Adrenal gland (tissue), 9 donors: ENCODE measurements at regions not wholly inside any gene's neighbourhood (a gene's known extent, or its start where the extent isn't known, plus 50 kb on each side); places are given as distances from the start of the nearest gene placed in this dataset.

Experiments used
- DNase-seq, 7 donors: peaks; one replicate each; pipeline ENCODE4 v3.0.0-alpha.2; 2019 to 2020
- H3K27ac ChIP-seq, 5 donors: fragments of 200-600 bp; sonication (generic) in 4 of 5; 1 replicate in 3 of 5; 2 replicates in 2 of 5; pipeline versions ENCODE4 v1.5.1 to v1.8.0; 2016 to 2020; ENCODE audit warnings: mild to moderate bottlenecking in 1 of 5
- H3K27me3 ChIP-seq: fragments of 200-600 bp; 2 replicates; pipeline ENCODE4 v1.8.0; 2021
- H3K36me3 ChIP-seq, 2 donors: fragments of 200-600 bp; replicated peaks in 1 of 2; 1 replicate in 1 of 2; 2 replicates in 1 of 2; pipeline versions ENCODE4 v1.5.1 to v1.8.0; 2018 to 2022
- H3K4me1 ChIP-seq, 2 donors: fragments of 200-600 bp; replicated peaks in 1 of 2; 1 replicate in 1 of 2; 2 replicates in 1 of 2; pipeline versions ENCODE4 v1.5.1 to v1.8.0; 2018 to 2021
- H3K4me3 ChIP-seq, 4 donors: fragments of 200-600 bp; sonication (generic) in 3 of 4; one replicate each; pipeline ENCODE4 v1.5.1; 2016 to 2018
- H3K9me3 ChIP-seq, 3 donors: fragments of 200-600 bp; sonication (generic) in 1 of 3; replicated peaks in 1 of 3; 1 replicate in 2 of 3; 2 replicates in 1 of 3; pipeline versions ENCODE4 v1.5.1 to v1.8.0; 2016 to 2021
- CTCF ChIP-seq, 6 experiments: fragments of 450-650 bp in 4 of 6; fragments of 200-600 bp in 2 of 6; sonication (generic) in 1 of 6; IDR thresholded peaks; 1 replicate in 5 of 6; 2 replicates in 1 of 6; pipeline versions ENCODE4 v1.5.1 to v1.8.0; 2016 to 2021; ENCODE audit warnings: antibody characterized with exemption in 6 of 6, mild to moderate bottlenecking in 2 of 6, moderate library complexity in 1 of 6
- POLR2A ChIP-seq, 2 donors: fragments of 450-650 bp; IDR thresholded peaks; one replicate each; pipeline ENCODE4 v1.6.1; 2017; ENCODE audit warnings: antibody characterized with exemption in 2 of 2, mild to moderate bottlenecking in 2 of 2, moderate library complexity in 1 of 2
- WGBS, 4 donors: extraction: QIAGEN DNeasy Blood & Tissue Kit in 2 of 4; methylation state at CpG; one replicate each; pipeline versions ENCODE4 v1.1.5 to v1.1.7; 2013 to 2017; 5-methylcytosine and 5-hydroxymethylcytosine counted together
- intact Hi-C, 2 donors: fragments of 100-400 bp; cut with DNase I; formaldehyde crosslinking; loops; one replicate each; pipeline versions ENCODE4 v1.14.1 to v1.15.0; 2022 to 2023
- donor health status: healthy with polysubstance abuse.
- donor health status: Bipolar disorder and iron deficiency.
- donor health status: DM: yes; HTN: yes; CAD: no.
- donor health status: DM: no; HTN: no; CAD: no.
- donor health status: DM: no; HTN: no; CAD: no.

GRCh38 chr6:47381036-47381435, 71.3 kb upstream of the TNFRSF21 start:
- no peaks in the 10 kb centered on the region for H3K9me3 ChIP-seq
- H3K27ac ChIP-seq = no peak overlapping the region
- intact Hi-C loops = no loop called here
- 66 to 88% (median 73%) methylated on average over 2 of the region's 2 CpGs for WGBS, 4 donors
- H3K4me1 ChIP-seq = no peaks in the 10 kb centered on the region
- no peaks in the 10 kb centered on the region for H3K27me3 ChIP-seq
- H3K36me3 ChIP-seq = no peaks in the 10 kb centered on the region
- H3K4me3 ChIP-seq = no peak overlapping the region
- no peak for TF ChIP-seq CTCF (IDR thresholded peaks at IDR 0.05)
- TF ChIP-seq POLR2A (IDR thresholded peaks at IDR 0.05) = no peak
- no peak for DNase-seq

- H3K4me3 ChIP-seq = no peak overlapping the region
- WGBS, 4 donors = 92 to 95% (median 93%) methylated on average over 1 of the region's 1 CpG
- H3K9me3 ChIP-seq = no peaks in the 10 kb centered on the region
- no peaks in the 10 kb centered on the region for H3K36me3 ChIP-seq
- H3K27ac ChIP-seq = no peak overlapping the region
- no peaks in the 10 kb centered on the region for H3K4me1 ChIP-seq
- no peaks in the 10 kb centered on the region for H3K27me3 ChIP-seq
- TF ChIP-seq CTCF (IDR thresholded peaks at IDR 0.05) = no peak
- TF ChIP-seq POLR2A (IDR thresholded peaks at IDR 0.05) = no peak
- intact Hi-C loops = no loop called here
- no peak for DNase-seq
These were observed 73.7 kb upstream of the TNFRSF21 start for GRCh38 chr6:47383360-47383759.

- TF ChIP-seq CTCF (IDR thresholded peaks at IDR 0.05) = no peak
- TF ChIP-seq POLR2A (IDR thresholded peaks at IDR 0.05) = no peak
- DNase-seq = no peak
- Histone ChIP-seq H3K9me3 (no peaks in the 10 kb centered on the region), H3K27me3 (no peaks in the 10 kb centered on the region), H3K27ac (no peak overlapping the region), H3K36me3 (no peaks in the 10 kb centered on the region), H3K4me1 (no peaks in the 10 kb centered on the region), H3K4me3 (no peak overlapping the region)
- intact Hi-C loops = no loop called here
These were observed 82.0 kb upstream of the TNFRSF21 start for GRCh38 chr6:47391675-47392074.

- TF ChIP-seq POLR2A (IDR thresholded peaks at IDR 0.05) = no peak
- no peak for TF ChIP-seq CTCF (IDR thresholded peaks at IDR 0.05)
- no peak overlapping the region for H3K27ac ChIP-seq
- H3K9me3 ChIP-seq = no peaks in the 10 kb centered on the region
- DNase-seq = no peak
- H3K36me3 ChIP-seq = no peaks in the 10 kb centered on the region
- WGBS, 4 donors = 60 to 100% (median 89%) methylated on average over 1 of the region's 1 CpG
- H3K27me3 ChIP-seq = no peaks in the 10 kb centered on the region
- no peaks in the 10 kb centered on the region for H3K4me1 ChIP-seq
- H3K4me3 ChIP-seq = no peak overlapping the region
- intact Hi-C loops = no loop called here
These were observed 82.5 kb upstream of the TNFRSF21 start for GRCh38 chr6:47392251-47392650.
